GM18499 (cell line): ENCODE measurements at regions not wholly inside any gene's neighbourhood (a gene's known extent, or its start where the extent isn't known, plus 50 kb on each side); places are given as distances from the start of the nearest gene placed in this dataset.

Experiments
- ATAC-seq: cut with Tn5 transposase; IDR thresholded peaks from one replicate; pipeline ENCODE4 v1.9.1; 2021; ENCODE audit warnings: moderate number of reproducible peaks; ENCODE audit not compliant: insufficient read depth, unreplicated experiment

GRCh38 chr9:16265688-16266087, 604.8 kb downstream of the BNC2 start:
- no peak for ATAC-seq

GRCh38 chr9:16266648-16267276, 603.7 kb downstream of the BNC2 start:
- no peak for ATAC-seq

DNA sequence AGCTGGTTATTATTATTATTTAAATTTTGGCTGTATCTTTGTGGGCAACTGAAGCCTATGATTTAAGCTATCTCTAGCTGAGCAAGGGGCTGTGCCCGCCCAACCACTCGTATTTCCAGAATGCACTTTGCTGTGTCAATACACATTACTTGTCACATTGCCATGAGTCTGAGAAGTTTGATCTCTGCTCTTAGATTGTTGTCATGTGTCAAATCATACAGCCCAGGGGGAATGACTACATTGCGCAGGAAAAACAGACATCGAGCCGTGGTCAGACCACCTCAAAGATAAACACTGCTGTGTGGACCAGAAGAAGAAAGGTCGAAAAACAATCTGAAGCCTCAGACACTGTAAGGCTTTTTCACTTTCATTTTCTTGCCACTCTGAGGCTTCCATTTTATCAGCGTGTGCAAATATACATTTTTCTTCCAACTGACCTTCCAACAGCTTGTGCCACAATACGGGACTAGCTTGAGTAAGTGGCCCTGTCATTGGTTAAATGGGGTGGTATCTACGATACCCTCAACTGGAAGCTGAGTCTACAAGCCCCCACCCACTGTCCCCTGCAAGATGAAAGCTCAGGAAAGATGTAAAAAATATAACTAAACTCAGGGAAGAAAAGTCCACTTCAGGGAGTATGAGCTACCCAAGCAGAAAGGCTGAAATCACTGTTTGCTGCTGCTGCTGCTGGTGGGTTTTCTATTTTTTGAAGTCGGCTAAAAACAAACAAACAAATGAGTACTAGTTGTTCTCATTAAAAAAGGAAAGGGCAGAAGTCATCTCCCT, 603.0 kb downstream of the BNC2 start:
- no peak for ATAC-seq

GRCh38 chr9:16268067-16268881, 602.2 kb downstream of the BNC2 start:
- ATAC-seq, result no peak

GRCh38 chr9:16271967-16272366, 598.5 kb downstream of the BNC2 start:
- ATAC-seq, result no peak

- no peak for ATAC-seq
These were observed 597.7 kb downstream of the BNC2 start for GRCh38 chr9:16272776-16273175.

DNA sequence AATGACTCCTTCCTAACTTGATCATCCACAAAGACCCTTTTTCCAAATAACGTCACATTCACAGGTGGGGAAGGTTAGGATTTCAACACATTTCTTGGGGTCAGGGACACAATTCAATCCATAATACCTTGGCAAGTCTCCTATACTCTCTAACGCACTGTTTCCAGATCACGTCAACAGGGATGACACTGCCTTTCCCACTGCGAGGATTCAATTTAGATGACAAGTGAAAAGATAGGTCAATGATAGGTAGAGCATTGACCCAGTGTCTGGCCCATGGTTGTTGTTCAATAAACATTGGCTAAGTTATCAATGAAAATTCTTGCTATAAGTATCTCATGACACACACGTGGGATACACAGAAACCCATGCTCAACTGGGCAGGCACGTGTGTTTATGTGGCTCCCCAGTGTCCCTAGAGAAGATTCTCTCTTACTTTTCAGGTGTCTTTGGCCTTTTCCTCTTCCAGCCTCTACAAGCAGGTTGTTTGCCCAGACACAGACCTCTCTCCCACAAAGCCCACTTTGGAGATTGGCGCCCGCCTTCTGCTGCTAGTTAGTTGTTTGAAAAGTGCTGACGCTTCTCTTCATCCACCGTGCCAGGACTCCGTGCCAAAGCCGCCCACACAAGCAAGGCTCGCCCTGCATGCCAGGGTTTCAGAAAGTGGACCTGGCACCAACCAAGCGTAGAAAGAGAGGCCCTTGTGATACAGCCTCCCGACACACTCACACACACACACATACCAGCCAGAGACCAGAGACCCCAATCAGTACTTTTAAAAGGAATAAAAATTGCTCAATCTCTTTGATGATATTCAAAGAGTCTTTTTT, 594.5 kb downstream of the BNC2 start:
- no peak for ATAC-seq

DNA sequence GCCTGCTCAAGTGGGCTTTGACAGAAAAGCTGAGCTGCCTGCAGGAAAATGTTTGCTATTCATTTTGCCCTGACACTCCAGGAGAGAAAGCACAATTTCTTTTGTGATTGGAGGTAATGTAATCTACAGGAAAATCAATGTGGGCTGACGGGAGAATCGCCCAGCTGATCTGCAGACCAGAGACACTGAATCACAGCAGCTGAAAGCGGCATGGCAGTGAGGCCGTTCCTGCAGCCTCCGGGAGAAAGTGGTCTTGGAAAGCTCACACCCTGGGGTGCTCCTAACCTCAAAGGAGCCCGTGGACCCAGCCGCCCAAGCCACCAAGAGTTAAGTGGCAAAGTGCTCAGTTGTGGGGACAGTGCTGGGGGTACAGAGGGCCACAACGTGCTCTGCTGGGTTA, 593.6 kb downstream of the BNC2 start:
- no peak for ATAC-seq

GRCh38 chr9:16277471-16277960, 593.0 kb downstream of the BNC2 start:
- no peak for ATAC-seq

DNA sequence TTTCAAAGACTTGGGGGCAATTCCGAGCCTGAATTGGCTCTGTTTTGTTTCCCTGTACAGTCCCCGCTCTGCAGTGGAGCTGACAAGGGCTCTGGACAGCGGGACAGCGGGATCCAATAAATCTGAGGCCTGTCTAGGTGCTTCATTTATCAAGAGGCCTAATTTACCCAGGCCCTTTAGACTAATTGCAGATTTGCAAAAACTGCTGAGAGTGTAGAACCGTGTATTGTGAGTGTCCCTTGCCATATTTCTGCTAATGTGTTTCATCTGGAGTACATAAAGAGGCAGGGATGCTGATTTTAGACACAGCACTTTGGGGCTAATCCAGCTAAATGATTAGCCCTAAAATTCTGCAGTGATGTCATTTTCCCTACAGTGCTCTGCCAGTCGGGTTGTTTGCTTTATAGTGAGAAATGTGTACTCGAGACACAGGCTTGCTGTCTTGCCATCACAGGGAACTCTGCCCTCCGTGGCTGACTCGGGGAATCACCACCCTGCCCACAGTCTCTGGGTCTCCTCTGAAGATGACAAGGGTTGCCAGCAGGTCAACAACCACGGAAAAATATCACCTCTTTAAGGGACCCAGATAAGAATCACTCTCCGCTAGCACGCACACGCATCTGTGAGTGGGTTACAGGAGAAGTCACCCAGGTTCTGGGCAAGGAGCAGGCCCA, 592.0 kb downstream of the BNC2 start:
- ATAC-seq, result no peak

GRCh38 chr9:16281707-16282106, 588.8 kb downstream of the BNC2 start:
- ATAC-seq, result no peak

DNA sequence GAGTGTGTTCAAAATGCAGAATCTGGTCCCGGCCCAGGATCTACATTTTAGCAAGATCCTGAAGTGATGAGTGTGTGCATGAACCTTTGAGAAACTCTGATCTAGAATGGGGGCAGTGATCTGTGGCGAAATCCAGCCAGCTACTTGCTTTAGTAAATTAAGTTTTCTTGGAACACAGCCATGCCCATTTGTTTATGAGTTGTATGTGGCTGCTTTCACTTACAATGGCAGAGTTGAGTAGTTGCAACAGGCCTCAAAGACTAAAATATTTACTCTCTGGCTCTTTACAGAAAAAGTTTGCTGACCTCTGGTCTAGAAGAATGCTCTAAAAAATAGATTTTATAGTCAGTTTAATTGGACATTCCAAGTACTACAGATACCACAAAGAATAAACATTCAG, 588.3 kb downstream of the BNC2 start:
- no peak for ATAC-seq

- ATAC-seq, result no peak
These were observed 587.8 kb downstream of the BNC2 start for GRCh38 chr9:16282718-16283117.

DNA sequence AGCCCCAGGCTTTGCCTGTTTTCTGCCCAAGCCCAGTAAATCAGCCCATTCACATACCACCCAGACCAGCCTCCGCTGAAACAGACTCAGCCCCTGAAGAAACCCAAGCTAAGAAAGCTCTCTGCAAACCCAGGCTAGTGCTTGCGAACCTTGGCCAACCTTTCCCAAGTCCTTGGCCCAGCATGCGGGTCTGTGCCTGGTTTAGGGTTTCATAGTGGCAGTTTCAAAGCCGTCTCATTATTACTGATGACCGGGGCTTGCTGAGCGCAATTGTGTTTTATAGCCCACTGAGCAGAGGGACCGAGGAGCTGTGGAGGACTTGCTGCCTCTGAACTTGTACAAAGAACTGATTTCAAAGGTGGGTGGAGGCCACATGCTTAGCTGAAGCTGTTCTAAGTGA, 584.3 kb downstream of the BNC2 start:
- ATAC-seq, result no peak

DNA sequence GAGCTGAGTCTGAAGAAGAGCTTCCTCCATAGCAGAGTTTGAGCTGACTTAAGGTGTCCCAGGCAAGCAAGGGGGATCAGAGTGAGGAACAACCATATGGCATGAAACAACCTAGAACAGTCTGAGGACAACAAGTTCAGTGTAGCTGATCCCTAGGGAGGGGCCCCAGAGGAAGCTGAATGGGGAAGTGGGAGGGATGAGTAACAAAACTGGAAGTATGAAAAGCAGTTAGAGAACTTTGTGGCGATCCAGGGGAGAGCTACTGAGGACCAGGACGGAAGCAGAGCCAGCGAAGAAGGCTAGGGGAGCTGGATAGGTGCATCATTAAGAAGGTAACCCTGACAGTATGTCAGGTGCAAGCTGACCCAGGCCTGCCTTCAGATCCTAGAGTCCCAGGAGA, 580.8 kb downstream of the BNC2 start:
- ATAC-seq, result no peak

GRCh38 chr9:16290169-16290568, 580.3 kb downstream of the BNC2 start:
- ATAC-seq, result no peak

- ATAC-seq, result no peak
These were observed 578.5 kb downstream of the BNC2 start for GRCh38 chr9:16291921-16292320.

- ATAC-seq, result no peak
These were observed 576.9 kb downstream of the BNC2 start for GRCh38 chr9:16293610-16294009.

GRCh38 chr9:16294133-16294770, 576.2 kb downstream of the BNC2 start:
- ATAC-seq, result no peak
